NCI-H2029 (cell line): ENCODE measurements at regions not wholly inside any gene's neighbourhood (a gene's known extent, or its start where the extent isn't known, plus 50 kb on each side); places are given as distances from the start of the nearest gene placed in this dataset.
"Not testable (repeated sequence)": the region's sequence is repeated elsewhere in the genome, so short reads cannot be mapped to it uniquely, and the experiment has no call there.

Source experiments
- DNase-seq: peaks from one replicate; lab custom pipeline; 2025; lab: John Stamatoyannopoulos, UW

DNA sequence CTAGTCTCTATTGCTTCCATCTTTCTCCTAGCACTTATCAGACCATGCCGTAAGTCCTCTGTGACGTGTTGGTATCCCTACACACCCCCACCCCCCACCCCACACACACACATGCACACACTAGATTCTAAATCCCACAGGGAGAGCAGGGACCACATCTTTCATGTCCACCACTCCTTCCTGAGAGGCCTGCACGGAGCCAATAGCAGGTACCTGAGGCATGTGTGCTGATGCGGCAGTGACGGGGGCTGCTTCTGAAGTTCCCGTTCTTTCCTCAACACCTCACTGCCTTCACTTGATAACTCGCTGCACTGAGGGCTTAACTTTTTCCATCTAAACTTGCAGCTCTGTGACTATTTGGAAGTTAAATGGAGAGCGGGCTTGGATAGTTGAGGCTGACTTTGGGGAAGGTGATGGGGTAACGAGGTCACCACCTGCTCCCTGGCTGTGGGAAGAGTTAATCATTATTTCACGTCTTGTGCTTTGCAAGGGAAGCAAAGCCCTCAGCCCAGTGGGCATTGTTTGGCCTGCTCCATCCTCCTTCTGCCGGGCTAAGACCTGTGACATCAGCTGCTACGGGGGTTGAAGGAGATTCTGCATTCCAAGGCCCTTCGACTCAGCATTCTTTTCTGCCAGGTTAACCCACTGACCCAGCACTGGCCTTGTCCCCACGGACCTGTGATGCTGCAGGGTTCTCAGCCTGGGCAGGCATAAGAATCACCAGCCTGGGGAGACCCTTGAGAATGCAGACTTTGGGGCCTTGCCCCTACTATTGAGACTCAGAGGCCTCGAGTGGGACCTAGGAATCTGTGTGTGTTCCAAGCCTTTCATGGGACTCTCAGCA, 187.8 kb downstream of the ANKRD60 start:
- DNase-seq, result no peak

DNA sequence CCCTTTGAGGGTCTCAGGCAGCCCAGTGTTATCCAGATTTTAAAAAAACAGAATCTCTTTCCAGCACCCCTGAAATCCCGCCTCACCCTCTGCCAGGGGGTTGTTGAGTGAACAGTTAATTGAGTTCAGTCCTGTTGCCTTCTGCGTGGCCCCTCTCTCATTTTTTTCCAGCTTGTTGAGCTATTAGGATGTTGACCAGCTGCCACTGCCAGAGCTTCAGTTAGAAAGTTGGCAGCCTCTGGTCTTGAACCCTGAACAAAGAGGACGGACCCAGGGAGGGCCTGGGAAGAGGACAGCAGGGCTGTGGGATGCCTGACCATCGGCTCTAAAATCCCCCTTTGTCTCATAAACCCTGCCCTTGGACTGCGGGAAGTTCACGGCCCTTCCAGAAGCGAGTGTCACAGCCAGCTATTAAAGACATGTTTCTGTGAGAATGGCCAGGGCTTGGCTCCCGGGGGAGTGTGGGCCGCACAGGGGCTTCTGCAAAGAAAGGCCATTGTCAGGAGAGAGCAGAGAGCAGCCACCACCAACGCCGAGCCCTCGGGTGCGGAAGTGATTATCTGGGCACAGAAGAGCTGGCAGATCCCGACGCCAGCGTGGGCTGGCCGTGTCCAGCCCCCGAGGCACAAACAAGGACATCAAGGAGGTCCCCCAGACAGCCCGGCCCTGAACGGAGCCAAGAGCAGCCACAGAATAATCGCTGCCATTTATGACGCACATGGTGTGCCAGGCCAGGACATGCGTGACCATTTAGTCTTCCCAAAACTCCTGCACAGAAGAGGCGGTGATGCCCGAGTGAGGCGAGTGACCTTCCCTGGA, 189.0 kb downstream of the ANKRD60 start:
- no peak for DNase-seq

DNA sequence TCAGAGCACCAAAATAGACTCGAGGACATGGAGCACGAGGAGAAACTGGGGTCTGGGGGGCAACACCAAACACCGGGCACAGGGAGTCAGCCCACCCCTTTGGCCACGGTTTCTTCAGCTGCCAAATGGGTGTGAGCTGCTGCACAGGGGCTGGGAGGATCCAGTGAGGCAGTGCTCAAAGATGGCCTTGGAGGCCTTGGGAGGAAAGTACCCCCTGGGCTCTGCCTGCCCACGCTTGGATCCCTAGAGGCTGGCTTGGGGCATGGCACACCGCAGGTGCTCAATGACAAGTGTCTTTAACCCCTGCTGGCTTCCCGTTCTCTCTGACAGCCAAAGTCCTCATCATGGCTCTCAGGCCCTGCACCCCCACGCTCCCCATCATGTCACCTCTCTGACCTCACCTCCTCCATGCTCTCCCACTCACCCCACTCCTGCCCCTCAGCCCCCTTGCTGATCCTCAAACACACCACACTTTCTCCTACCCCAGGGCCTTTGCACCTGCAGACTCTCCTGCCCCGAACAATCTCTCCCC, 190.3 kb downstream of the ANKRD60 start:
- DNase-seq, result no peak

DNA sequence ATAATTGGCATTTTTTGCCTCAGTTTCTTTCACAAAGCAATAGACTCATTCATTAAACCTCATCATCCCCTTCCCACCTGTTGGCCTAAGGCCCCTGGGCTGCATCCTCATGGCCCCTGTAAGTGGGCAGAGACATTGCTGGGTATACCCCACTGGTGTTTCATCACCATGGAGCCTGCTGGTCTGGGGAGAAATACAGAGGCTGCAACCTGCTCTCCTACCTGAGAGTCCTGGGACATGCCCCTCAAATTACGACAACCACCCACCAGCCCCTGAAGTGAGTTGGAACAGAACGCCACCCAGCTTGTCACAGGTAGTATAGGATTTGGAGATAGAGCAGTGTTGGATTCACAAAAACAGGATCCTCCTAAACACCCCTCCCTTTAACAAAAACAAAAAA, 190.8 kb downstream of the ANKRD60 start:
- no peak for DNase-seq

DNA sequence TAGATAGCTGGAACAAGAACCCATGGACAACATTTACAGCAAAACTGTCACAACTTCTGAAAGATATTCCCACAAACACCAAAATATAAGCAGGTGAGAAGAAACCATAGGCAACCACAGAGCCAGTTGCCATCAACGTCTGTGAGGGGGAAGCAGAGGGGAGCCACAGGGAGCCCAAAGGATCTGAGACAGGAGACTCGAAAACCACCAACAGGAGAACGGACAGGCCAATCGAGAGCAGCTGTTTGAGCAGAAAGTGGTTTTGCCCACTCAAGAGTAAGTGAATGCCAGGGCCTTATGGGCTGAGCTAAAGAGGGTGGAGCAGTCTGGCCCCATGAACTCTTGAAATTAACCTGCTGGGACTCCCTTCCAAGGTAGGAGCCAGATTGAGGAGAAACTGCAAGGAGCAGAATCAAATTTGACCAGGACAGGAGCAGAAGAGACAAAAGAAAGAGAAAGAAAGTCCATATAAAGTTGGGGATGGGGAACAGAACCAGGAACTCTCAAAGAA, 195.4 kb downstream of the ANKRD60 start:
- DNase-seq, result no peak

DNA sequence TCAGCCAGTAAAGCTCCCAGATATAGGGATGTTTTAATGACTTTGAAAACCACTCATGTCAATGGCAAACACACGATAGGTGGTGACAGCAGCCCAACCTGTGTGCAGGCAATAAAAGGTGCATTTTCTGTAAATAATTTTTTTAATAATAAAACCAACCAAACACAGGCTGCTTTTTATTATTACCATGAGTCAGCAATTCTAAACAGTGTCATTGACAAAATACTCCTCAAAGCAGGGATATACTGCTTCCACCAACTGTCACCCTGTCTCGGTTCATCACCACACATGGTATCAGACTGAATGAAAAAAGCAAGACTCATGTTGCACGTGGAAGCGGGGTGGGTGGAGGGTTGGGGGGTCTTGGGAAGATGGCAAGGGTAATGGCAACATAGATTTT, 195.9 kb downstream of the ANKRD60 start:
- no peak for DNase-seq

DNA sequence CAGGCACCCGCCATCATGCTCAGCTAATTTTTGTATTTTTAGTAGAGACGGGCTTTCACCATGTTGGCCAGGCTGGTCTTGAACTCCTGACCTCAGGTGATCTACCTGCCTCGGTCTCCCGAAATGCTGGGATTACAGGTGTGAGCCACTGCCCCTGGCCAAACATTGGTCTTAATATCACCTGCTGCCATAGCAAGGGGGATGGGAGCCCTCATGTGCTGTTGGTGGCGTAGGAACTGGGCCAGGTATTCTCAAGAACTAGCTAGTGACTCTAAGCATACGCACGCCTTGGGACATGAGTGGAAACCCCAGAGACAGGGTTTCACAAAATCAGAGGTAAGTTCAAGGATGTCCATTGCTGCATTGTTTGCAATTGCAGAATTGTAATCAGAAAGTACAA, 197.1 kb downstream of the ANKRD60 start:
- DNase-seq, result not testable (repeated sequence)

DNA sequence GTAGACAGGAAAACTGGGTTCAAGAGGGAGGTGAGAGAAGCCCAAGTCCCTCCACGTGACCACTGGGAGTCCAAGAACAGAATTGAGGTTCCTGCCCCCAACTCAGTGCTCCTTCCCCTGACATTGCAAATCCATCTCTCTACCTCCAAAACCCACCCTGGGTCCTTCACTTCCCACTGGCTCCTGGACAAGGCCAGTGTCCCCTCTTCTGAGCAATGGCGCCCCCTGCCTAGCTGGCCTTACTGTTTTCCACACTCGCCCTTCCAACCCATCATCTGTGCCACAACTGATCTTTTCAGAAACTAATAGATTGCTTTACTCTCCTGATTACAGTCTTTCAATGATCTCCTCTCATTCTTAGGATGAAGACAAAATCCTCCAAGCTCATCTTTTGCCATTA, 200.3 kb downstream of the ANKRD60 start:
- DNase-seq, result no peak

DNA sequence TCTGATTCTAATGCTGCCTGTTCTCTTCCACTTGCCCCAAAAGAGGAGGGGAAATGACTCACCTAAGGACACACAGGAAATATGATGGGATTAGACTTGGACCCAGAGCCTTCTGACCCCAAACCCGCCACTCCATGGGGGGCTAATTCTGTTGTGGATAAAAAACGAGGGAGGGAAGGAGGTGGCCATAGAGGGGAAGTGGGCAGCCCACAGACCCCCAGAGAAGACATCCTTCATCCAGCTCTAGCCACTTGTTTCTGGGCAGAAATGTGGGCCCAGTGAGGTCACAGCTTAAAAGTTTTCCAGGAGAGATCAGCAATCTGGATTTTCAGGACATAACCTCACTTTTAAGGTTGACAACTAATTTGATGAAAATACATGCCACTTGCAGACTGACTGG, 202.1 kb downstream of the ANKRD60 start:
- no peak for DNase-seq

DNA sequence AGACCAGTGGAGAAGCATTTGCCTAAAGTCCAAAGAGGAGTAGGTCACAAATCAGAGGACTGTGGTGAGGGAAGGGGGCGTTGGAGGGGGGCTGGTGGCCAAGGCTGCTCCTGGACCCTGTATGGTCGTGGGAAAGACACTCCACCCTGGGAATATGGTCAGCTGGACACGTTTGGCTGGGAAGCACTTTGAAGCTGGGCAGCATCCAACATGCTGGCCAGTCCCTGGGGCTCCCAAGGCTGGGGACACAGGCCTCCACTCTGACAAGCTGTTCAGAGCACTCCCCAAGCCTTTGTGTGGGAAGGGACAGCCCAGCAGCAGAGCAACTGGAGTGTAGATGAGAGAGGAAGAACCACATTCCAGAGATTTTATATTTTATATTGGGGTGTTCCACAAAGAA, 203.2 kb downstream of the ANKRD60 start:
- no peak for DNase-seq

DNA sequence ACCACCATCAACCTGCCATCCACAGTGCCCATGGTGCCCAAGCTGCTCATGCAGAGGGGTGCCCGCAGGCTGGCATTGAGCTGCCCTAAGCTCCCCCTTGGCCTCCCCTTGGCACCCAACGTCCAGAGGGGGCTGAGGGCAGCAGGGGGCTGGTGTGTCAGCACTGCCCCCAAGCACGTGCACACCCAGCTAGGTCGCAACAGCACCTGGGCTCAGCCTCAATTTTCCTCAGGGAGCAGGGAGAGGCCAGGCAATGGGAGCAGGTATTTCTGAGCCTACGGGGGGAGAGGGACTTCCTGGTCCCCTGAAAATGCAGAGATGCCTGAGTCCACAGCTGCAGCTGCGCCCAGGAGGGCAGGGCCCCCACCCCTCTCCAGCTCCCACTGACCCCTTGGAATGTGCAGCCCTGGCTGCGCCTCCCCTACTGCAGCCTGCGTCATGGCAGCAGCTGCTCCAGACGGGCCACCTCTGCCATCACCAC, 204.2 kb downstream of the ANKRD60 start:
- no peak for DNase-seq

DNA sequence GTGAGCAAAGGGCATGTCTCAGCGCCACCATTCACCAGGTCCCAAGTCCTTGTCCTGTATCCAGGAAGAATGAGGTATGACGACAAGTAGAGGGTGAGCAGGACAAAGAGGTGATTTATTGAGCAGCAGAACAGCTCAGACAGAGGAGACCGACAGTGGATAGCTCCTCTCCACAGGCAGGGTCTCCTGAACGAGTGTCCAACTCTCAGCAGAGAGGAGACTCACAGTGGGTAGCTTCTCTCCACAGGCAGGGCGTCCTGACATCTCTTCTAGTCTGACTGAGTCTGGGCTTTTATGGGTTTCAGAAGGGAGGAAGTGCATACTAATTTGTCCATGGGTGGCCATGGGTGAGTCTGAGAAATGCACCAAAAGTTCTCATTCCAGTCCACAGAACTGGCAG, 204.7 kb downstream of the ANKRD60 start:
- DNase-seq, result no peak

DNA sequence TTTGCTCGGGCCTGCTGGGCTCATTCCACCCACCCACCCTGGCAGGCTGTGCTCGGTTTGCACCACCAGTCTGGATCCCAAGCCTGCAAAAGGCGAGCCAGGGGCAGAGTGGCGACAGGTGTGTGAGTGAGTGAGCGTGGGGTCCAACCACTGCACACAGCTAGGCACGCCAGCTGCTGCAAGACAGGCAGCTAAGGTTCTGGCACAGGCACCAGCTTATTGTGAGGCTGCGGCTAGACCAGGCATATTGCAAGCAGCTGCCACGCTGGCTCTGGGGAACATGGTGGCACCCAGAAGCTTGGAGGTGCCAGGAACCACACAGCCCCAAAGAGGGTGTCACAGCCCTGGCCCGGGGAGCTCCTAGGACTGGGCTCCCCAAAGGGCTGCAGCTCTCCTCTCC, 205.1 kb downstream of the ANKRD60 start:
- DNase-seq, result no peak

DNA sequence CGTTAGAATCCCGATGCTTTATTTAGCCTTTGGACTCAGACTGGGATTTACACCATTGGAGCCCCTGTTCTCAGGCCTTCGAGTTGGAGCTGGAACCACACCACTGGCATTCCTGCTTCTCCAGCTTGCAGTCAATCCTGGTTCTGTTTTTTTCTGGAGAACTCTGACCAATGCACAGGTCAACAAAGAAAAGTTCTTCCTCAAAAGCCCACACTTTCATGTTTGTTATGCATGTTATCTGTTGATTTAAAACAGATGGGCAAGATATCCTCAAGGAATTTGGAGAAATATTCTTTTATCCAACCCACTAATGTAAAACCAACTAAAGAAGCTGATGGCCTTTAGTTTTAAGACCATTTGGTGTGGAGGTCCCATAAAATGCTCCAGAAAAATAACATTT, 205.7 kb downstream of the ANKRD60 start:
- DNase-seq, result no peak

DNA sequence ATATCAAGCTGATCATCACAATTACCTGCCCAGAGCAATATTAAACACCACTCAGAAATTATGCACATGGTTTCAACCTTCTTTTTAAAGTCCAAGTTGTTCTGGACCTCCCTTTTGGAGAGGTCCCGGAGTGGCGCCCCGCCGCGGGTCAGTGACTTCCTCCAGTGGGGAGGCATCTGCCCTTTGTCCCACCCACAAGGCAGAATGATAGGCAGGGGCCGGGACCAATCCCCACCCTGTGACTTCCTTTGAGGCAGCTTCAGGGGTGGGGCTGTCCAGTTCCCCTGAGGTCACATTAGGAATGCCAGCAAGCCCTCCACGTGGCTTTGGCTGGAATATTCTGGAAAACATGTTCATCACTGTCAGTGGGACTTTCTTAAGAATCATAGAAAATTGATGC, 207.0 kb downstream of the ANKRD60 start:
- DNase-seq, result no peak

DNA sequence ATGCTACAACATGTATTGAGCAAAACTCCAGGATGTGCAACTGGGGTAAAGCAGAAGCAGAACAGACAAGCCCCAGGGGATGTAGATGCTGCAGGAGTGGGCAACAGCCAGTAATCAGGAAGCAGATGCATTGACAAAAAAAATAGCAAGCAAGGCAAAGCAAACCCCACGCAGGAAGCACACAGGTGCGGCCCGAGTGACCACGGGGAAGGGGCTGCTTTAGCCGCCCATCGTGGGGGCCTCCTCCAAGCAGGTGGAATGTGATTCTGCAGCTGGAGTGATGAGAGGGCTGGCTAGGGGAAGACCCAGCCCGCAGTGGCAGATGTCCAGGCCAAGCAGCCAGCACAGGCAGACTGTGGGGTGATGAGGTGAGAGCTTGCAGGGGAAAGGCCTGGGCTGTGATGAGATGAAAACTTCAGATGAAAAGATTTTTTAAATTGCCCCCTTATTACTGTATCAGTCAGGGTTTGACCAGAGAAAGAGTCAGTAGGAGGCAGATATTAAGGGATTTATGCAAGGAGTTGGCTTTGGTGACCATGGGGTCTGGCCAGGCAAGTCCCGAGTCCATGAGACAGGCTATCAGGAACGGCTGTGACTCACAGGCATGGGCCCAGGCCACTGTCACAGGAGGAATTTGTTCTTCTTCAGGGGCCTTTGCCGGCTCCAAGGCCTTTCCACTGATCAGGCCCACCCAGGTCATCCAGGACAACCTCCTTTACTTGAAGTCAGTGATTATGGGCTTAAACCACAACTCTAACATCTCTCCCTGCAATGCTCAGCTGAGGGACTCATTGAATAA, 207.6 kb downstream of the ANKRD60 start:
- DNase-seq, result no peak

DNA sequence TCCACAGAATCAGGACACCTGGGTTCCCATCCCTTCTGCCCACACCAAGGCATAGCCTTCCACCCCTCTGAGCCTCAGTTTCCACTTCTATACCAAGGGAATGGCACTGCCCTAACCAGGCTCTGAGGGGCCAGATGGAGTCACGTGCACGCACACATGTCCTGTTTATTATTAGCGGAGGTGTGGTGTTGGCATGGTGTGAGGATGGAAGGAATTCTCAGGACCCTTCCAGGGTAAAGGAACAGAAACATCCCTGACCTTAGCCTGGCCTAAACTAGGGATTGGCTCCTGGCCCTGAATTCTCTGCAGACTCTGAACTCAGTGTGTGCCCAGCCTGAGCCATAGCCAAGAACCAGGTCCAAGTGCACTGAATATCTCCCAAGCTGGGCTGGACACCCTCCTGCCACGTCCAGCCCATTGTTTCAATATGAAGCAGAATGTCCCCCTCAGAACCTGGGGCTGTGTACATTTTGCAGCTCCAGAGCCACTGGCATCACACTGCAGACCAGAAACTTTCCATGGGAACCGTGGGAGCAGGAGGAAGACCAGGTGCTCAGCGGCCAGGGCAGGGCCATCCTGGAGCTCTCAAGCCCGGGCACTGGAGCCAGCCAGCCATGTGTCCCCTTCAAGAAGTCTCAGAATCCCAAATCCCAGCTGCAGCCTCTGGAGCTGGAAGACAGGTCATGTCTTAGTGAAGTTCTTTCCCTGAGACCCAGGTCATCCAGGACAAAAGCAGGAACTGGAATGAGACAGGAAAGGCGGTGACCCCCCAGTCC, 208.4 kb downstream of the ANKRD60 start:
- DNase-seq, result no peak

DNA sequence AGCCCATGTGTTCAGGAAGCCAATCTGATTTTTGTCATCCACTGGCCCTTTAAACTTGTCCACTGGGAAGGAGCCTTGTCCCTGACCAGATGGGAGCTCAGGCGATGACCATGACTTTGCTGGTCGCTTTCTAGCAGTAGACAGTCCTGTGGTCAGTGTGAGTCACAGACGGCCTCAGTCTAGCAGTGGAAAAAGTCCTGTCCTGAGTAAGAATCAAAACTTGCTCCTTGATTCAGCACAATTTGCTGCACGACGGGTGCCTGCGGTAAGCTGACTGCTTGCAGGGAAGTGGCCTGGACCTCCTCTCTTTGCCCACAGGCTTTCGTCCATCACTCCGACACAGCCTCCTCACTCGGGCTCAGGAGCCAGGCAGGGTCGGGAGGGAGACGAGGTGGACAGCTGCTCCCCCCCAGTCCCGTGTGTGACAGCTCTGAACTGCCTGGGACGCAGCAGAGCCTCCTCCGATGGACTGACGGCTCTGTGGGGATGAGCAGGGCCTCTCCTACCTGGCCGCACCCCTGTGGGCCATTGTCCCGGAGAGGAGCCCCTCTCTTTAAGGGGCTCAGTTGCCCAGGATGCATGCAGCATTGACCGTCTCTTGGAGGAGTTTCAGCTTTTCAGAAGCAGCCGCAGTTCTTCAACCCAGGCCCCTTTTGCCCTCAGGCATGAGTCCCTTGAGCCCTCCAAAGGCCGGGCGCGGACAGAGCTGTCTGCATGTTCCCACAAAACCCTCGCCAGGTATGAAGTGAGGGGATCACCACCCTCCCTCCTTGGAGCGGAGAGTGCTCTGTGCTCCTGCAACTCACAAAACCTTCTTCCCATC, 209.2 kb downstream of the ANKRD60 start:
- no peak for DNase-seq

DNA sequence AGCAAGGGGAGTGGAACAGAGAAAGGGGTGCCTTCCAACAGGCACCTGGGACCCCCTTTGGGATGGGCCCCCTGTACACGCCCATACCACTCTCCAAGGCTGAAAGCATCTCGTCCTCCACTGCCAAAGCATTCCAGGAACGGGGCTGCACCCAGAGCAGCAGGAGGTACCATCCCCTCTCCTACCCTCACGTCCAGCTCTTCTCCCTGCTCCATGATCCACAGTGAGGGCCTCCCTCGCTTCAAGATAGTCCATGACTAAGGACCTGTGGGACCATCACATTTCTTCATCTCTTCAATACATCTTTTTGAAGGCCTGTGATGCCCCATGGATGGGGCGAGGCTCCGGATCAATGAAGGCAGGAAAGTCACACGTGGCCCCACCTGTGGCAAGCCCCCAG, 209.9 kb downstream of the ANKRD60 start:
- no peak for DNase-seq

DNA sequence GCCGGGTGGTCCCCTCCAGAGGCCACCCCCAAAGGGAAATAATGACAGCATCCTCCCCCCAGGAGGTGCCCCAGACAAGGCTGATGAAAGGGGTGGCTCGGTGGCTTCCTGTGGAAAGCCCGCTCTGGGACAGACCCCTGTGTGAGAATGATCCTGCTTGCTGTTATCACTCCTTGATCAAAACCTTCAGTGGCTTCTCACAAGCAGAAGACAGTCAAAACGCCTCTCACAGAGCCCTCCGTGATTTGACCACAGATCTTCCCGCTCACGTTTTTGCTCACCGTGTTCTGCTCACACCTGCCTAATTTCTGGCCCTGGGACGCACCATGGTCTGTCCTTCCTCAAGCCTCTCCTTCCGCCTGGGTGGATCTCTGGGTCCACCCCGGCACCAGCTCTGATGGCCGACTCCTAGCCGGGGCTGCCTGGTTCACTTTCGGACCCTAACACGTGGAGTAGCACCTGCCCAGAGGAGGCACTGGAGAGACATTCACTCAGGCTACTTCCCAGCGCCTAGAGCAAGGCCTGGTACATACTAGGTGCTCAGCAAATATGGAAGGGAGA, 210.4 kb downstream of the ANKRD60 start:
- DNase-seq, result no peak
